ENCODE measurements at regions not wholly inside any gene's neighbourhood (a gene's known extent, or its start where the extent isn't known, plus 50 kb on each side); places are given as distances from the start of the nearest gene placed in this dataset.

- no peaks in the 10 kb centered on the region for H3K36me3 ChIP-seq
- TF ChIP-seq POLR2A (IDR thresholded peaks at IDR 0.05; ENCODE audit: low read depth) (no peak), CTCF (IDR thresholded peaks at IDR 0.05) (no peak), POLR2AphosphoS5 (IDR thresholded peaks at IDR 0.05) (no peak), EP300 (IDR thresholded peaks at IDR 0.05) (no peak)
- H3K4me1 ChIP-seq, result peaks cover 0 to 8% (median 3%) of the 10 kb centered on the region in 4 donors
- H3K27ac ChIP-seq (replicated peaks in 1 of 4), result no peak overlapping the region
- 72% methylated on average over 11 of the region's 12 CpGs for WGBS
- no peak overlapping the region for H3K4me3 ChIP-seq
- intact Hi-C loops (cut with DNase I), result no loop called here
- H3K9me3 ChIP-seq, result no peaks in the 10 kb centered on the region
- DNase-seq (ENCODE audit: extremely low spot score), result no peak
- H3K27me3 ChIP-seq, result no peaks in the 10 kb centered on the region
Observed at GRCh38 chr2:8334866-8335325, 347.0 kb upstream of the ID2 start.

- WGBS, result 90% methylated on average over 8 of the region's 8 CpGs
- H3K4me1 ChIP-seq, result no peaks in the 10 kb centered on the region
- H3K27ac ChIP-seq (replicated peaks in 1 of 4), result no peak overlapping the region
- intact Hi-C loops (cut with DNase I), result no loop called here
- TF ChIP-seq POLR2AphosphoS5 (IDR thresholded peaks at IDR 0.05) (no peak), POLR2A (IDR thresholded peaks at IDR 0.05; ENCODE audit: low read depth) (no peak), EP300 (IDR thresholded peaks at IDR 0.05) (no peak), CTCF (IDR thresholded peaks at IDR 0.05) (no peak)
- no peak overlapping the region for H3K4me3 ChIP-seq
- no peak for DNase-seq (ENCODE audit: extremely low spot score)
- H3K9me3 ChIP-seq, result no peaks in the 10 kb centered on the region
- no peaks in the 10 kb centered on the region for H3K27me3 ChIP-seq
- no peaks in the 10 kb centered on the region for H3K36me3 ChIP-seq
Observed at GRCh38 chr2:8335801-8336200, 346.1 kb upstream of the ID2 start.

GRCh38 chr2:8337321-8337720 is 344.5 kb upstream of the ID2 start:
- no peak for TF ChIP-seq POLR2A (IDR thresholded peaks at IDR 0.05; ENCODE audit: low read depth)
- no peak for TF ChIP-seq EP300 (IDR thresholded peaks at IDR 0.05)
- TF ChIP-seq CTCF (IDR thresholded peaks at IDR 0.05), result no peak
- no peak for TF ChIP-seq POLR2AphosphoS5 (IDR thresholded peaks at IDR 0.05)
- no peak for DNase-seq (ENCODE audit: extremely low spot score)
- WGBS, result 85% methylated on average over 4 of the region's 4 CpGs

GRCh38 chr2:8342407-8342806 is 339.4 kb upstream of the ID2 start:
- 60% methylated on average over 3 of the region's 3 CpGs for WGBS

More at GRCh38 chr2:8337321-8337720, 344.5 kb upstream of the ID2 start:
- Histone ChIP-seq H3K4me1 (no peaks in the 10 kb centered on the region), H3K36me3 (no peaks in the 10 kb centered on the region), H3K4me3 (no peak overlapping the region), H3K9me3 (no peaks in the 10 kb centered on the region), H3K27ac (replicated peaks in 1 of 4) (no peak overlapping the region), H3K27me3 (no peaks in the 10 kb centered on the region)
- intact Hi-C loops (cut with DNase I), result no loop called here

More at GRCh38 chr2:8342407-8342806, 339.4 kb upstream of the ID2 start:
- intact Hi-C loops (cut with DNase I), result no loop called here
- Histone ChIP-seq H3K36me3 (no peaks in the 10 kb centered on the region), H3K4me1 (no peaks in the 10 kb centered on the region), H3K27ac (replicated peaks in 1 of 4) (no peak overlapping the region), H3K27me3 (no peaks in the 10 kb centered on the region), H3K9me3 (no peaks in the 10 kb centered on the region), H3K4me3 (no peak overlapping the region)
- TF ChIP-seq POLR2AphosphoS5 (IDR thresholded peaks at IDR 0.05) (no peak), EP300 (IDR thresholded peaks at IDR 0.05) (no peak), POLR2A (IDR thresholded peaks at IDR 0.05; ENCODE audit: low read depth) (no peak), CTCF (IDR thresholded peaks at IDR 0.05) (no peak)
- no peak for DNase-seq (ENCODE audit: extremely low spot score)

Data from esophagus muscularis mucosa (tissue), 4 donors.